ENCODE measurements at regions not wholly inside any gene's neighbourhood (a gene's known extent, or its start where the extent isn't known, plus 50 kb on each side); places are given as distances from the start of the nearest gene placed in this dataset.

DNA sequence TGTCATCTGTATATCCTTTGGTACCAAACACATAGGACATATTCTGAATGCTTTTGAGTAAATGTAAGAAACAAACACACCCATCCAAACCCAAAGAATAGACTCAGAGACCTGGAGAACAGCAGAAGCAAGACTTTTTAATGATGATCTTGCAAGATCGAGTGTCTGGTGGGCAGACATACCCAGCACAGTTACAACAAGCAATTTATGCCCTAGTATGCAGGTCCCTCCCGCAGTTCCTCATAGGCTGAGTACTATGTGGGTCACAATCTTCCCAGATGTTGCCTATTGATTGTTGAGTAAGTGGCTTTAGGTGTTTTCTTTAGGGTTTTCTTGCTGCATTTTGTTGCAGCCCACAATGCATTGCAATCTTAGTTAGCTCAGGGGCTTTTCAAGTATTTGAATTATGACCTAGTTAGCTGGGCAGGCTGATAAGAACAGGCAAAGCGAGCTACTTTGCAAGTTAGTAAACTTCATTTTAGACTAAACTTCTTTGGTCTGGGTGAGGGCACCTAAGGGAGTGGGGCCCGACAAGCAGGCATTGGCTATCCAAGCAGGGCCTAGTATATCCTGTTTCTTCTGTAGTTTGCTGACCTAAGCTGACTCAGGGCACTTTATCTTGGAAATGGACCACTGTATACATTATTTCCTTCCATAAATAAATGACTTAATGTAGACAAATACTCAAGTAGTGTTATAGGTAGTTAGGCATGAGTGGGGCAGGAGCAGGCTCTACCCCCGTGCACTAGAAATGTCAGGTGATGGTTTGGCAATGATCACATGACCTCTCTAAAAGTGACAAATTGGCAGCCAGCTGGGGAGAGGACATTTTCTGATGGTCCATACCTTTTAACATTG lies 87.3 kb upstream of the LIPC start:
- intact Hi-C loops (cut with DNase I) = no loop called here
- no peaks in the 10 kb centered on the region for H3K36me3 ChIP-seq
- H3K27ac ChIP-seq = no peak overlapping the region
- H3K9me3 ChIP-seq = no peaks in the 10 kb centered on the region
- no peak overlapping the region for H3K4me3 ChIP-seq
- TF ChIP-seq CTCF (IDR thresholded peaks at IDR 0.05) = no peak
- DNase-seq (ENCODE audit: extremely low spot score in 2 of 2) = no peak
- H3K4me1 ChIP-seq = no peaks in the 10 kb centered on the region
- H3K27me3 ChIP-seq = no peaks in the 10 kb centered on the region

DNA sequence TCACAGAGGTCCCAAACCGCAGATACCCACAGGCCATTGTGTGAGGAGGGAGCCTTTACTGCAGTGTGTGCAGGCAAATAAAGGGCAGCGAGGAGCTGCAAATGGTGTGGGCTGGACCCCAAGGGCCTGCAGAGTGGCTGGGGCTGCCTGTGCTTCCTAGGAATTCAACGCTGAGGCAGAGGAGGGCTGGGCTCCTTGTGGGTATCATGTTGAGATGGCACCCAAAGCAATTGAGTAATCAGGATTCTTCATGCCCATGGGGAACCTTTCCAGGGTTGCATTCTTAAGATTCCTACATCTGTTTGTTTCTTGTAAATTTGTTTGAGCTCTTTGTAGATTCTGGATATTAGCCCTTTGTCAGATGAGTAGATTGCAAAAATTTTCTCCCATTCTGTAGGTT lies 85.4 kb upstream of the LIPC start:
- Histone ChIP-seq H3K27me3 (no peaks in the 10 kb centered on the region), H3K9me3 (no peaks in the 10 kb centered on the region), H3K36me3 (no peaks in the 10 kb centered on the region), H3K4me1 (no peaks in the 10 kb centered on the region), H3K4me3 (no peak overlapping the region), H3K27ac (no peak overlapping the region)
- no peak for TF ChIP-seq POLR2AphosphoS5 (IDR thresholded peaks at IDR 0.05; ENCODE audit: insufficient read depth in 1 of 2, low read depth in 1 of 2)
- no peak for TF ChIP-seq POLR2A (IDR thresholded peaks at IDR 0.05)
- TF ChIP-seq CTCF (IDR thresholded peaks at IDR 0.05) = no peak
- no peak for DNase-seq (ENCODE audit: extremely low spot score in 2 of 2)
- intact Hi-C loops (cut with DNase I) = no loop called here

- intact Hi-C loops (cut with DNase I) = no loop called here
- no peaks in the 10 kb centered on the region for H3K4me1 ChIP-seq
- no peak for DNase-seq (ENCODE audit: extremely low spot score in 2 of 2)
- H3K4me3 ChIP-seq = no peak overlapping the region
- H3K27me3 ChIP-seq = no peaks in the 10 kb centered on the region
- no peak overlapping the region for H3K27ac ChIP-seq
- no peak for TF ChIP-seq POLR2AphosphoS5 (IDR thresholded peaks at IDR 0.05; ENCODE audit: insufficient read depth in 1 of 2, low read depth in 1 of 2)
- no peak for TF ChIP-seq CTCF (IDR thresholded peaks at IDR 0.05)
- no peak for TF ChIP-seq POLR2A (IDR thresholded peaks at IDR 0.05)
- no peaks in the 10 kb centered on the region for H3K36me3 ChIP-seq
- no peaks in the 10 kb centered on the region for H3K9me3 ChIP-seq
These were observed 83.5 kb upstream of the LIPC start for GRCh38 chr15:58348095-58348812.

DNA sequence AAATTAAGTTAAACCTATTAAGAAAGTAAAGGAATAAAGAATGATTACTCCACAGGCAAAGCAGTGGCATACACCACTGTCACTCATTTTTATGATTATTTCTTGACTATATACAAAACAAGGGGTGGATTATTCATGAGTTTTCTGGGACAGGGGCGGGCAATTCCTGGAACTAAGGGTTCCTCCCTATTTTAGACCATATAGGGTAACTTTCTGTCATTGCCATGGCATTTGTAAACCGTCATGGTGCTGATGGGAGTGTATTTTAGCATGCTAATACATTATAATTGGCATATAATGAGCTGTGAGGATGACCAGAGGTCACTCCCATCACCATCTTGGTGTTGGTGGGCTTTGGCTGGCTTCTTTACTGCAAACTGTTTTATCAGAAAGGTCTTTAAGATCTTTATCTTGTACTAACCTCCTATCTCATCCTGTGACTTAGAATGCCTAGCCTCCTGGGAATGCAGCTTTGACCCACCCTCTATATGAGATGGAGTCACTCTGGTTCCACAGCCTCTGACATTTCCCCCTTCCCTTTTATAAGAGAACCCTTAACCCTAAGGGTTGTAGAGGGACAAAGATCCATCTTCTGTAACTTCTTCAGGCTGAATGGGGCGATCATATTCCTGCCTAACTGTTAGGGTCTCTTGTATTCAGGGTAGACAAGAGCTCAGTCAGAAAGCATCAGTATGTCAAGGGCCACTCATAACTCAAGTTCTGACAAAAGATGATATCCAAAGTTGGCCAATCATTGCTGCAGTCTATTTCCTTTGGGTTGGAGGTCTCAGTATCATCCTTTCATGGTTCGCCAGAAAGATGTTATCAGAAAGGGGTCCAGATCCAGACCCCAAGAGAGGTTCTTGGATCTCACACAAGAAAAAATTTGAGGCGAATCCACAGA lies 79.5 kb upstream of the LIPC start:
- H3K4me1 ChIP-seq = no peaks in the 10 kb centered on the region
- TF ChIP-seq POLR2A (IDR thresholded peaks at IDR 0.05) (no peak), POLR2AphosphoS5 (IDR thresholded peaks at IDR 0.05; ENCODE audit: insufficient read depth in 1 of 2, low read depth in 1 of 2) (no peak), CTCF (IDR thresholded peaks at IDR 0.05) (no peak)

More for the DNA sequence above, 79.5 kb upstream of the LIPC start:
- Histone ChIP-seq H3K36me3 (no peaks in the 10 kb centered on the region), H3K27ac (no peak overlapping the region), H3K4me3 (no peak overlapping the region), H3K27me3 (no peaks in the 10 kb centered on the region), H3K9me3 (no peaks in the 10 kb centered on the region)
- no peak for DNase-seq (ENCODE audit: extremely low spot score in 2 of 2)
- intact Hi-C loops (cut with DNase I) = no loop called here
